ENCODE measurements at regions not wholly inside any gene's neighbourhood (a gene's known extent, or its start where the extent isn't known, plus 50 kb on each side); places are given as distances from the start of the nearest gene placed in this dataset.
"Not testable (repeated sequence)": the region's sequence is repeated elsewhere in the genome, so short reads cannot be mapped to it uniquely, and the experiment has no call there.

- no peak overlapping the region for H3K27ac ChIP-seq (ENCODE audit: insufficient read depth, low read depth, low read length, poor library complexity, severe bottlenecking)
Measured at GRCh38 chr3:72614394-72615074, 233.7 kb downstream of the SHQ1 start.

GRCh38 chr3:72613871-72614270 lies 234.4 kb downstream of the SHQ1 start:
- Histone ChIP-seq H3K4me1 (ENCODE audit: control insufficient read depth, insufficient read depth, low read length) (peaks cover 7% of the 10 kb centered on the region), H3K36me3 (ENCODE audit: control insufficient read depth, insufficient read depth, low read length) (no peaks in the 10 kb centered on the region), H3K4me3 (ENCODE audit: insufficient read depth, low read depth, low read length) (no peak overlapping the region), H3K9me3 (ENCODE audit: control insufficient read depth, low read length) (no peaks in the 10 kb centered on the region), H3K27me3 (ENCODE audit: control insufficient read depth, insufficient read depth, low read length, poor library complexity, severe bottlenecking) (no peaks in the 10 kb centered on the region), H3K27ac (ENCODE audit: insufficient read depth, low read depth, low read length, poor library complexity, severe bottlenecking) (no peak overlapping the region)
- 96 to 100% methylated on average over 1 of the region's 1 CpG for WGBS, 2 experiments

More at GRCh38 chr3:72614394-72615074, 233.7 kb downstream of the SHQ1 start:
- no peak overlapping the region for H3K4me3 ChIP-seq (ENCODE audit: insufficient read depth, low read depth, low read length)
- H3K4me1 ChIP-seq (ENCODE audit: control insufficient read depth, insufficient read depth, low read length): peaks cover 7% of the 10 kb centered on the region
- no peaks in the 10 kb centered on the region for H3K27me3 ChIP-seq (ENCODE audit: control insufficient read depth, insufficient read depth, low read length, poor library complexity, severe bottlenecking)
- no peaks in the 10 kb centered on the region for H3K9me3 ChIP-seq (ENCODE audit: control insufficient read depth, low read length)
- WGBS, 2 experiments: 83 to 85% methylated on average over 5 of the region's 5 CpGs
- no peaks in the 10 kb centered on the region for H3K36me3 ChIP-seq (ENCODE audit: control insufficient read depth, insufficient read depth, low read length)

- not testable (repeated sequence) for H3K27me3 ChIP-seq (ENCODE audit: control insufficient read depth, insufficient read depth, low read length, poor library complexity, severe bottlenecking); H3K4me1 ChIP-seq (ENCODE audit: control insufficient read depth, insufficient read depth, low read length); H3K27ac ChIP-seq (ENCODE audit: insufficient read depth, low read depth, low read length, poor library complexity, severe bottlenecking); H3K36me3 ChIP-seq (ENCODE audit: control insufficient read depth, insufficient read depth, low read length); H3K4me3 ChIP-seq (ENCODE audit: insufficient read depth, low read depth, low read length); H3K9me3 ChIP-seq (ENCODE audit: control insufficient read depth, low read length)
- WGBS, 2 experiments: 98 to 100% methylated on average over 3 to 5 of the region's 5 CpGs
Measured at GRCh38 chr3:72609114-72609513, 239.1 kb downstream of the SHQ1 start.

- 79 to 84% methylated on average over 6 of the region's 6 CpGs for WGBS, 2 experiments
- Histone ChIP-seq H3K4me3 (ENCODE audit: insufficient read depth, low read depth, low read length) (no peak overlapping the region), H3K4me1 (ENCODE audit: control insufficient read depth, insufficient read depth, low read length) (no peaks in the 10 kb centered on the region), H3K27ac (ENCODE audit: insufficient read depth, low read depth, low read length, poor library complexity, severe bottlenecking) (no peak overlapping the region), H3K9me3 (ENCODE audit: control insufficient read depth, low read length) (no peaks in the 10 kb centered on the region), H3K36me3 (ENCODE audit: control insufficient read depth, insufficient read depth, low read length) (no peaks in the 10 kb centered on the region), H3K27me3 (ENCODE audit: control insufficient read depth, insufficient read depth, low read length, poor library complexity, severe bottlenecking) (peaks cover 4% of the 10 kb centered on the region)
Measured at GRCh38 chr3:72606005-72606800, 242.0 kb downstream of the SHQ1 start.

GRCh38 chr3:72604328-72604727 lies 243.9 kb downstream of the SHQ1 start:
- Histone ChIP-seq H3K36me3 (ENCODE audit: control insufficient read depth, insufficient read depth, low read length) (no peaks in the 10 kb centered on the region), H3K4me1 (ENCODE audit: control insufficient read depth, insufficient read depth, low read length) (no peaks in the 10 kb centered on the region), H3K9me3 (ENCODE audit: control insufficient read depth, low read length) (no peaks in the 10 kb centered on the region), H3K27ac (ENCODE audit: insufficient read depth, low read depth, low read length, poor library complexity, severe bottlenecking) (no peak overlapping the region), H3K27me3 (ENCODE audit: control insufficient read depth, insufficient read depth, low read length, poor library complexity, severe bottlenecking) (peaks cover 4% of the 10 kb centered on the region), H3K4me3 (ENCODE audit: insufficient read depth, low read depth, low read length) (no peak overlapping the region)
- WGBS, 2 experiments: 85 to 91% methylated on average over 3 of the region's 3 CpGs

- Histone ChIP-seq H3K27me3 (ENCODE audit: control insufficient read depth, insufficient read depth, low read length, poor library complexity, severe bottlenecking) (peaks cover 4% of the 10 kb centered on the region), H3K9me3 (ENCODE audit: control insufficient read depth, low read length) (no peaks in the 10 kb centered on the region), H3K27ac (ENCODE audit: insufficient read depth, low read depth, low read length, poor library complexity, severe bottlenecking) (no peak overlapping the region), H3K36me3 (ENCODE audit: control insufficient read depth, insufficient read depth, low read length) (no peaks in the 10 kb centered on the region), H3K4me3 (ENCODE audit: insufficient read depth, low read depth, low read length) (no peak overlapping the region), H3K4me1 (ENCODE audit: control insufficient read depth, insufficient read depth, low read length) (peaks cover 10% of the 10 kb centered on the region)
- WGBS, 2 experiments: 95% methylated on average over 4 of the region's 4 CpGs
Measured at GRCh38 chr3:72601983-72602750, 246.1 kb downstream of the SHQ1 start.

- Histone ChIP-seq H3K9me3 (ENCODE audit: control insufficient read depth, low read length) (no peaks in the 10 kb centered on the region), H3K36me3 (ENCODE audit: control insufficient read depth, insufficient read depth, low read length) (no peaks in the 10 kb centered on the region), H3K4me1 (ENCODE audit: control insufficient read depth, insufficient read depth, low read length) (peaks cover 20% of the 10 kb centered on the region), H3K27me3 (ENCODE audit: control insufficient read depth, insufficient read depth, low read length, poor library complexity, severe bottlenecking) (peaks cover 4% of the 10 kb centered on the region), H3K27ac (ENCODE audit: insufficient read depth, low read depth, low read length, poor library complexity, severe bottlenecking) (no peak overlapping the region), H3K4me3 (ENCODE audit: insufficient read depth, low read depth, low read length) (no peak overlapping the region)
- 50% methylated on average over 5 of the region's 5 CpGs for WGBS, 2 experiments
Measured at GRCh38 chr3:72601060-72601459, 247.2 kb downstream of the SHQ1 start.

GRCh38 chr3:72597756-72598195 lies 250.5 kb downstream of the SHQ1 start:
- Histone ChIP-seq H3K27me3 (ENCODE audit: control insufficient read depth, insufficient read depth, low read length, poor library complexity, severe bottlenecking) (peaks cover 5% of the 10 kb centered on the region), H3K4me1 (ENCODE audit: control insufficient read depth, insufficient read depth, low read length) (peaks cover 28% of the 10 kb centered on the region), H3K36me3 (ENCODE audit: control insufficient read depth, insufficient read depth, low read length) (no peaks in the 10 kb centered on the region), H3K27ac (ENCODE audit: insufficient read depth, low read depth, low read length, poor library complexity, severe bottlenecking) (no peak overlapping the region), H3K9me3 (ENCODE audit: control insufficient read depth, low read length) (no peaks in the 10 kb centered on the region), H3K4me3 (ENCODE audit: insufficient read depth, low read depth, low read length) (no peak overlapping the region)
- WGBS, 2 experiments: 6 to 26% methylated on average over 2 to 3 of the region's 5 CpGs

- Histone ChIP-seq H3K27me3 (ENCODE audit: control insufficient read depth, insufficient read depth, low read length, poor library complexity, severe bottlenecking) (peaks cover 5% of the 10 kb centered on the region), H3K4me1 (ENCODE audit: control insufficient read depth, insufficient read depth, low read length) (peaks cover 33% of the 10 kb centered on the region), H3K27ac (ENCODE audit: insufficient read depth, low read depth, low read length, poor library complexity, severe bottlenecking) (no peak overlapping the region), H3K9me3 (ENCODE audit: control insufficient read depth, low read length) (no peaks in the 10 kb centered on the region), H3K4me3 (ENCODE audit: insufficient read depth, low read depth, low read length) (no peak overlapping the region), H3K36me3 (ENCODE audit: control insufficient read depth, insufficient read depth, low read length) (no peaks in the 10 kb centered on the region)
Measured at GRCh38 chr3:72597043-72597442, 251.2 kb downstream of the SHQ1 start.
